ENCODE measurements at regions not wholly inside any gene's neighbourhood (a gene's known extent, or its start where the extent isn't known, plus 50 kb on each side); places are given as distances from the start of the nearest gene placed in this dataset.

DNA sequence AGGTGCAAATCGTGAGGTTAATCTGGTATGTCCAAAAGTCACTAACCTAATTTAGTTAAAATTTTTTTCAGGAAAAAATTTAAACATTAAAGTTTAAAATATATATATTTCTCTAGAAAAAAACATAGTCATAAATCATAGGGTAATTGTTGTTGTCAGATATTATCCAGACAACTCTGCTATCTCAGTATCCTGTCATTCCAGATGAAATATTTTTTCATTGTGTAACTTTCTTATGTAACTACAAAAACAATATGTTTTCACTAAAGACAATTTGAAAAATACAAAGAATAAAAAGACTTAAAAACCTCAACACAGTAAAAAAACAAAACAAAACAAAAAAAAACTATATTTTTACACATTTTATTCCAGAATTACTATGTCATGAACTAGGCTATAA, 57.6 kb downstream of the TENT5A start:
- Mint-ChIP-seq H3K27me3 (no peaks in the 10 kb centered on the region), H3K4me3 (no peak overlapping the region), H3K9me3 (no peaks in the 10 kb centered on the region), H3K27ac (no peak overlapping the region), H3K36me3 (ENCODE audit: low read depth) (no peaks in the 10 kb centered on the region), H3K4me1 (ENCODE audit: low read depth) (no peaks in the 10 kb centered on the region)
- no peak for DNase-seq

DNA sequence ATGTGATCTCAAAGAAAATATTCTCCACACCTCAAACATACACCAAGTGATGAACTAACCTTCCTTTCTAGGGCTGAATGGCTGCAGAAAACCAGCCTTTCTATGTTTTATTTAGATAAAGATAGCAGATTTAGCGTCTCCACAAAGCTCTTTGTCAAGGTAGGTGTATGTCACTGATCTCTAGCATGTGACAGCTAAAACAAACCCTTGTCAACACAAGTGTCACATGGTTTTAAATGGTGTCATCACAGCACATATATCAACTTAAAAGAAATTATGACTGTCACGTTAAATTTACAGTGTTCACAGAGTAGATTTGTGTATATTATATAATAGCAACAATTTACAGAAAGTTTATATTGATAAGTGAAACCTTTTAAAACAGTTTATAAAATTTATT, 58.3 kb downstream of the TENT5A start:
- H3K27ac Mint-ChIP-seq = no peak overlapping the region
- no peak for DNase-seq
- no peak overlapping the region for H3K4me3 Mint-ChIP-seq
- H3K27me3 Mint-ChIP-seq = no peaks in the 10 kb centered on the region
- H3K36me3 Mint-ChIP-seq (ENCODE audit: low read depth) = no peaks in the 10 kb centered on the region
- no peaks in the 10 kb centered on the region for H3K4me1 Mint-ChIP-seq (ENCODE audit: low read depth)
- no peaks in the 10 kb centered on the region for H3K9me3 Mint-ChIP-seq

DNA sequence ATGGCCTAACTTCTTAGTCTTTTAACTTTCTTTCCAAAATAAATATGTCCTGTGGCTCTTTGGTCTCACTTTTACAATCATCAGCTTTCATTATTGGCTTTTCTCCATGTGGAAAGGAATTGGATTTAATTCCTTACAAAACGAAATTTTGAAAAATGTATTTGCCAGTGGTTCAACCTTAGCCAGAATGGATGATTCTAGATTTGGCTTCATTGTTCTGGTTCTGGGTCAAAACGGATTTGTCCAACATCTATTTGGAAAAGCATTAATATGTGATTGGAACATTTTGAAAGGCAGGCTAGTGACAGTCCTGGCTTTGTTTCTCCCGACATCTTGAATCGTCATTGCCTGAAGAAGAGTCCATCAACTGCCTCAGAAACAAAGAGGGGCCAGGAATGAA, 59.2 kb downstream of the TENT5A start:
- Mint-ChIP-seq H3K9me3 (no peaks in the 10 kb centered on the region), H3K36me3 (ENCODE audit: low read depth) (no peaks in the 10 kb centered on the region), H3K27me3 (no peaks in the 10 kb centered on the region), H3K27ac (no peak overlapping the region), H3K4me1 (ENCODE audit: low read depth) (no peaks in the 10 kb centered on the region), H3K4me3 (no peak overlapping the region)
- DNase-seq = no peak

DNA sequence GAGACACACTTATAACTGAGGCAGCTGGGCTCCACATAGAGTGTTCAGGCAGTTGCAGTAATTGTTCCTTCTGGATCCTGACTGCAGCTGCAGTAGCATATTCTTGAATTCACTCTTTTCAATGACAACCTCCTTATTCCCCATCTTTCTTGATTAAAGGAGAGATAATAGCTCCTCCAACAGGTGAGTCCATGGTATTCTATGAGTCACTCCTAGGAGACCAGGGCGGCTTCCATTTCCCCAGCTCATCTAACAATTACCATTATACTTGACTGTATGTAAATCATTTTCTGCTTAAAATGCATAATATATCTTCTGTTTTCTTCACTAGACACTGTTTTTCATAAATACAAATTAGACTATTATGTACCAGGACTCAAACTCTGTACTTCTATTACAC, 62.4 kb downstream of the TENT5A start:
- Mint-ChIP-seq H3K9me3 (no peaks in the 10 kb centered on the region), H3K4me1 (ENCODE audit: low read depth) (no peaks in the 10 kb centered on the region), H3K36me3 (ENCODE audit: low read depth) (no peaks in the 10 kb centered on the region)

DNA sequence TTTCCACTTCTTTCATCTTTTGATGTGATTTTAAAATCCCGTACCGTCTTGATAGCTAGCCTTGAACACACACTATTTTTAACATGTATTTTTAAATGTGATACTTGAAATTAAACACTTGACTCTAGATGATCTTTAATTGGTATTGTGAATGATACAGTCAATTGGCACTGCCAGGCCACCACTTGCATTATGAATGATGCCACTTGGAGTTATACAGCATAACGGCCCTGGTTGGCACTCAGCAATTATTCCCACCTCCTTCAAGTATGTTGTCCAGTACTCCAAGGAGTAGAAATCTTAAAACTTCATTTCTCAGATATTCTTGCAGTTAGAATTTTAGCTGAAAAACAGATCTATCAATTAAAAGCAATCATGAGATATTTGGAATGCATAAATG, 62.9 kb downstream of the TENT5A start:
- Mint-ChIP-seq H3K27ac (no peak overlapping the region), H3K4me3 (no peak overlapping the region), H3K9me3 (no peaks in the 10 kb centered on the region), H3K27me3 (no peaks in the 10 kb centered on the region), H3K36me3 (ENCODE audit: low read depth) (no peaks in the 10 kb centered on the region), H3K4me1 (ENCODE audit: low read depth) (no peaks in the 10 kb centered on the region)
- no peak for DNase-seq

More for the DNA sequence above, 62.4 kb downstream of the TENT5A start:
- H3K27me3 Mint-ChIP-seq = no peaks in the 10 kb centered on the region
- no peak overlapping the region for H3K4me3 Mint-ChIP-seq
- no peak for DNase-seq
- H3K27ac Mint-ChIP-seq = no peak overlapping the region

DNA sequence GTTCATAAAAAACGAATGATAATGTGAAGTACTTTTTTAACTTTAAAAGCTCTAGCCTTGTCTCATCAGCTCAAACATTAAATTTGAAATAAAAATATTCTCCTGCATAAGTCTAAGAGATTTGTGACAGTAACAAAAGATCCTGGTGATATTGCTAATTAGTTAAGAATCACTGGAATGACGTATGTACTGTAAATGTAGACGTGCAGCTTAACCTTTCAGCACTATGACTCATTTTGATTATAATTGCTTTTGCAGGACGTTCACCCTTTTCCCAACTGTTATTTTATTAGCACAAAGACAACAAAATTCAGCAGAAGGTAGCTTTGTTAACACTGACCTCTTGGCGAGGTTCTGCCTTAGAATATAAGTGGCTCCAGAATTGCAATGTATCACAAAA, 68.6 kb downstream of the TENT5A start:
- Mint-ChIP-seq H3K36me3 (ENCODE audit: low read depth) (no peaks in the 10 kb centered on the region), H3K9me3 (no peaks in the 10 kb centered on the region), H3K27ac (no peak overlapping the region), H3K4me1 (ENCODE audit: low read depth) (no peaks in the 10 kb centered on the region), H3K27me3 (no peaks in the 10 kb centered on the region), H3K4me3 (no peak overlapping the region)
- DNase-seq = no peak

DNA sequence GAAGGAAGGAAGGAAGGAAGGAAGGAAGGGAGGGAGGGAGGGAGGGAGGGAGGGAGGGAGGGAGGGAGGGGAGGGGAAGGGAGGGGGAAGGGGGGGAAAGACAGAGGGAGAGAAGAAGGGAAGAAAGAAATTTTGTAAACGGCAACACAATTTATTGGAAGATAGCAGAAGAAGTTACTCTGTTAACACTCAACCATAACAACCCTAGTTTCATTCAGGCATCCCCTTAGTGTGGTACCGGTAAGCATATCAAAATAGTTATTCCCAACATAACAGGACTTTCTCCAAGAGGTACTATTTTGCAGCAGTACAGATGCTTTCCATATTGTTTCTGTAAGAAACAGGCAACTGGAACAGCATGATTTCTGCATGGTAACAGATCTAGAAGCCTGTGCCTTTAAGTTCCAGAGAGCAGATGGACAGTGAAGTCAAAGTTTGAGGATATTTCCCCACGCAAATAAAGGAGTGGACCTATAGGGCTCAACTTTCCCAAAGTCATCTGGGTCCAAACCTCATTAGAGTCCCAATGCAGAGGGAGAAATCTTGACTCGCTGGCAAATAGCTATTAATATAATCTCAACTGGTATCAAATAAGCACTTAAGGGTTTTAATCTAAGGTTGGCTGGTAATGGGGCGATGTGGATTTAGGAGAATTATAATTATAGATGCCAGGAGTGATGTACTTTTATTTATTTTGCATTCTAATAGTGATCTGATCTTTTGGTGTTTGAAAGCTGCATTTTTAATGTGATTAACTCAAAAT, 69.4 kb downstream of the TENT5A start:
- DNase-seq = no peak
- H3K36me3 Mint-ChIP-seq (ENCODE audit: low read depth) = no peaks in the 10 kb centered on the region
- no peaks in the 10 kb centered on the region for H3K4me1 Mint-ChIP-seq (ENCODE audit: low read depth)
- no peak overlapping the region for H3K4me3 Mint-ChIP-seq
- H3K9me3 Mint-ChIP-seq = no peaks in the 10 kb centered on the region
- no peaks in the 10 kb centered on the region for H3K27me3 Mint-ChIP-seq
- H3K27ac Mint-ChIP-seq = no peak overlapping the region

DNA sequence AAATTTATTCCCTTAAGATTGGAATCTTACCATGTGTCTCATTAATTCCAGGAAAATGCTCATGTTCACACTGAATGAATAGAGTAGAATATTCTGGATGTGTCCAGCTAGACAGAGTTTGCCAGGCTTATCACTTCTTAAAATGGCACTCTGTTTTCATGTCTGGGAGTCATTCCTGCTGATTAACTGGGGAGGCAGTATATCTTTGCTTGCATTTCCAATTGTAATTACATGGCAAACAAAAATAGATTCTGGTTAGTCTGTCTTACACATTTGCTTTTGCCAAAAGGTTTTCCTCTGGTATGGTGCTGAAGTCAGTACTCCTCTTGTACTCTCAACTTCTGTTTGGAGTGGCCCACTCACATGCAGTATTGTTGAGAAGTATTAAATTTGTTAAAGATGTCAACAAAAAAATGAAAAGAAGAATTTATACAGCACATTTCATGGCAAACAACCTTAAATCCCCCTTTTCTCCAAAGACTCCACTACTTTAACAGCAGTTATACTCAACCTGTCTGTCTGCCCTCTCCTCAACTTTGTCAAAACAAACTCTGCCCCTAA, 70.2 kb downstream of the TENT5A start:
- no peaks in the 10 kb centered on the region for H3K4me1 Mint-ChIP-seq (ENCODE audit: low read depth)
- H3K36me3 Mint-ChIP-seq (ENCODE audit: low read depth) = no peaks in the 10 kb centered on the region
- no peak for DNase-seq
- H3K9me3 Mint-ChIP-seq = no peaks in the 10 kb centered on the region
- H3K4me3 Mint-ChIP-seq = no peak overlapping the region
- H3K27me3 Mint-ChIP-seq = no peaks in the 10 kb centered on the region
- H3K27ac Mint-ChIP-seq = no peak overlapping the region

DNA sequence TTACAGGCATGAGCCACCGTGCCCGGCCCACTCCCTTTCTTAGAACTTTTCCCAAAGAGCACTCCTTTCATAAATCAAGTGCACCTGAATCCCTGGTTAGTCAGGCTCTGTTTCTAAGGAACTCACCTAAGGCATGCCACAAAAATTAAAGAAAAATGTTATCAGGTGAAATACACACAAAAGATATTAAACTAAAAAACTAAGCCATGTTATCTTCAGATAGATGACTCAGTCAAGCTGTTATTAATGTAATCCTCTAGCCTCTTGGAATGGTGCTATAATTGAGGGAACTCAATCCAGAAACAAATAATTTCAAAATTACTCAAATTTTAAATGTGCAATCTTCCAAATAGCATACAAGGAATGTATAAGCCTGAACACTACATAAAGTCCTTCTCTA, 83.0 kb downstream of the TENT5A start:
- Mint-ChIP-seq H3K4me1 (ENCODE audit: low read depth) (no peaks in the 10 kb centered on the region), H3K9me3 (peaks cover 2% of the 10 kb centered on the region), H3K36me3 (ENCODE audit: low read depth) (no peaks in the 10 kb centered on the region), H3K4me3 (no peak overlapping the region), H3K27ac (no peak overlapping the region), H3K27me3 (no peaks in the 10 kb centered on the region)
- DNase-seq = no peak

DNA sequence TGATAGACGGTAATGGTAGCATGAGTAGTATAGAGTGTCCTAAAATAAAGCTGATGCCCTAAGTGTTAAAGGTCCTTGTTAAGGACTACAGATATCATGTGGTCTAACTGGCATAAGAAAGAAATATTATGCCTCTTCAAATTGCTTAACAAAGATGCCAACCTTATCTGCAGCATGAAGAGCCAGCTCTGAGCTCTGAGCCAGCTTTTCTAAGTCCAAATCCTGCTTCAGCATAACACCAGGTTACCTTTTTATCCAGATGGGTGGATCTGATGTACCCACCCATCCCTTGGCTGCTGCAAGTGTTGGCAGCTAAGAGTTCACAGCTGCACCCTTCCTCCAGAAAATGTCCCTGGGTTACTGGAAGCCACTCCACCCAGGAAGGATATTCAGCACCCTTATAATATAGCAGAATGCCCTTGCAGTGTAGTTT, 83.8 kb downstream of the TENT5A start:
- no peaks in the 10 kb centered on the region for H3K27me3 Mint-ChIP-seq
- H3K9me3 Mint-ChIP-seq = peaks cover 2% of the 10 kb centered on the region
- no peak overlapping the region for H3K27ac Mint-ChIP-seq
- H3K4me1 Mint-ChIP-seq (ENCODE audit: low read depth) = no peaks in the 10 kb centered on the region
- no peaks in the 10 kb centered on the region for H3K36me3 Mint-ChIP-seq (ENCODE audit: low read depth)
- H3K4me3 Mint-ChIP-seq = no peak overlapping the region
- no peak for DNase-seq

DNA sequence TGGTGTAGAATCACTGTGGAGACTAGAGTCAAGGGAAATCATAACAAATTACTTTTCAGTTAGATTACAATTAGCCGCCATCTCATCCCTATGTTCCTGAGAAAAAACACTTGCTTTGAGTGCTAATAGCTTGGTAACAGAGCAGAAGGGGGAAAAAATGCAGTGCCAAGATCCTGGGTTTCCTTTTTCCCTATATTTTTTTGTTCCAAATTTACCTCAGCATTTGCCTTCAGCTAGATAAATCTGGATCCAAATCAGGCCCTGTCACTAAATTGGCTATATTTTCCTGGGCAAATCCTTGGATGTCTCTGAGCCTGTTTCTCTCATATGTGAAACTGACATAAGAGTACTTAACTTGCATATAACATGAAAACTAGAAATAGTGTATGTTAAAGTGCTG, 86.0 kb downstream of the TENT5A start:
- Mint-ChIP-seq H3K27ac (no peak overlapping the region), H3K9me3 (peaks cover 2% of the 10 kb centered on the region), H3K36me3 (ENCODE audit: low read depth) (no peaks in the 10 kb centered on the region), H3K4me1 (ENCODE audit: low read depth) (no peaks in the 10 kb centered on the region), H3K4me3 (no peak overlapping the region), H3K27me3 (no peaks in the 10 kb centered on the region)
- DNase-seq = no peak

DNA sequence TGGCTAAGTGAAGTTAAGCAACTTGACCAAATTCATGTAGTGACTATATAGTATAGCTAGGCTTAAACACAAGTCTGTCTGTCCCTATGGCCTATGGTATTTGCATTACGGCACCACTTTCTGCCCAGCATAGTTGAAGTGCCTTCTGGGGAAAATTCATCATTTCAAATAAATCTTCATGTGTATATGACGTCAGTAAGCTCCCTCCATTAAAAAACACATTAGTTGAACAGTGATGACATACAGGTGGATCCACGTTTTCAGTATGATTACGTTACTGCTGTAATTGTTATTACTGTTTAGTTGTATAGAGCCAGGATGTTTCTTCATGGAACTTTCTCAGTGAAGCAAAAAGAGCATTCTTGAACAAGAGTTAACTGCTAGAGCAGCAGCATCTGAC, 96.2 kb downstream of the TENT5A start:
- no peak overlapping the region for H3K4me3 Mint-ChIP-seq
- H3K36me3 Mint-ChIP-seq (ENCODE audit: low read depth) = no peaks in the 10 kb centered on the region
- DNase-seq = no peak
- no peaks in the 10 kb centered on the region for H3K9me3 Mint-ChIP-seq
- H3K27me3 Mint-ChIP-seq = no peaks in the 10 kb centered on the region
- no peaks in the 10 kb centered on the region for H3K4me1 Mint-ChIP-seq (ENCODE audit: low read depth)
- no peak overlapping the region for H3K27ac Mint-ChIP-seq

DNA sequence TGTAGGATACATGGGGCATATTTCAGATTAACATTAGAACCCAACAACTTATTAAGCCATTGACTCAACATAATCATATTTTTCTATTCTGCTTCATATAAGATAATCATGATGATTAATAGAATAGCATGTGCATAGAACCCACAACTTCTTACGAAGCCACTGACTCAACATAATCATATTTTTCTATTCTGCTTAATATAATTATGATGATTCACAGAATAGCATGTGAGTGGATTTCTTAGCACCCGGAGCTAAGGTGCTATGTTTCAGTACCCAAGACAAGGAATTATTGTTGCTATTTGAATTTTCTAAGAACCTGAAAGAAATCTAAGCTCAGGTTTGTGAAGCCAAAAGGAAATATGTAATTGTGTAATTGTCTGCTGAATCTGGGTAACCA, 96.8 kb downstream of the TENT5A start:
- Mint-ChIP-seq H3K9me3 (no peaks in the 10 kb centered on the region), H3K27ac (no peak overlapping the region), H3K4me3 (no peak overlapping the region), H3K27me3 (no peaks in the 10 kb centered on the region), H3K36me3 (ENCODE audit: low read depth) (no peaks in the 10 kb centered on the region), H3K4me1 (ENCODE audit: low read depth) (no peaks in the 10 kb centered on the region)
- no peak for DNase-seq

DNA sequence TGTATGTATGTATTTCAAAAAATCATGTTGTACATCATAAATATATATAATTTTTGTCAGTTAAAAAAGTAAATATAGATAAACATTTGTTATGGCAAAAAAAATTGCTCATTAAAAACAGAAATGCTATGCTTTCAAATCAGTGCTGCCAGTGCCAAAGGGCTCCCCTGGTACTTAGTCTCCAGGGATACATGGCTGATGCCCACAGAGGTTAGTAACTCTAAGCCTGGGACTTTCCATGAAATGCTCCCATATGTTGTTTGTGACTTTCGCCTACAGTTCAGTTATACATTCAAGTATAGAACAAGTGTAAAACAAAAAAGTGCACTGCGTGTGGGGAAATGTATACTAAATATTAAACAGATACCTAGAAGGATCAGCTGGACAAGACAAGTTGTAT, 104.0 kb downstream of the TENT5A start:
- Mint-ChIP-seq H3K36me3 (ENCODE audit: low read depth) (no peaks in the 10 kb centered on the region), H3K4me3 (no peak overlapping the region)

DNA sequence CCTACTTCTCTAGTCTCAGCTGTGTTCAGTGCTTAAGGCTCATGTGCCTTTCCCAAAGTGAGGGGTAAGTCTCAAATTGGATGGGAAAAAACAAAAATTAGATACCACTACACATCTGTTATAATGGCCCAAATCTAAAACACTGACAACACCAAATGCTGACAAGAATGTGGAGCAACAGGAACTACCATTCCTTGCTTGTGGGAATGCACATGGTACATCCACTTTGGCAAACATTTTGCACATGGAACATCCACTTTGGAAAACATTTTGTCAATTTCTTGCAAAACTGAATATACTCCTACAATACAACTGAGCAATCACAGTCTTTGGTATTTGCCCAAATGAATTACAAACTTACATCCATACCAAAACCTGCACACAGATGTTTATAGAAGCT, 109.3 kb downstream of the TENT5A start:
- Mint-ChIP-seq H3K4me3 (no peak overlapping the region), H3K4me1 (ENCODE audit: low read depth) (no peaks in the 10 kb centered on the region), H3K27ac (no peak overlapping the region), H3K9me3 (peaks cover 14% of the 10 kb centered on the region), H3K36me3 (ENCODE audit: low read depth) (no peaks in the 10 kb centered on the region), H3K27me3 (no peaks in the 10 kb centered on the region)
- no peak for DNase-seq

More for the DNA sequence above, 104.0 kb downstream of the TENT5A start:
- no peak for DNase-seq
- H3K4me1 Mint-ChIP-seq (ENCODE audit: low read depth) = no peaks in the 10 kb centered on the region
- no peak overlapping the region for H3K27ac Mint-ChIP-seq
- no peaks in the 10 kb centered on the region for H3K9me3 Mint-ChIP-seq
- no peaks in the 10 kb centered on the region for H3K27me3 Mint-ChIP-seq

DNA sequence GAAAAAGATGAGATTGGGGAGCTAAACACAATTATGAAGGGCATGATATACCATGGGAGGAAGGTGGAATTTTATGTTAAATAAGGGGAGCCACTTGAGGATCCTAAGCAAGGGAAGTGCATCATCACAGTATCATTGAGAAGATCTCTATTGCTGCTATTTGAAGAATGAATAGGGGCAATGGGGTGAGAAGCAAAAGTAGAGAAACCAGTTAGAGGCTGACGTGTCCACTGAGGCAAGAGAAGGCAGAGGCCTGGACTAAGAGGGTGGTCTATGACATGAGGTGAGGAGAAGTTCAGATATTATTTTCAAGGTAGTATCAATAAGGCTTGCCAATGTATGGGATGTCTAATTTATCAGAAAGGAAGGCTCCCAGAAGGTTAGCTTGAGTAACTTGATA, 111.6 kb downstream of the TENT5A start:
- Mint-ChIP-seq H3K4me3 (no peak overlapping the region), H3K4me1 (ENCODE audit: low read depth) (no peaks in the 10 kb centered on the region), H3K27ac (no peak overlapping the region), H3K9me3 (peaks cover 14% of the 10 kb centered on the region), H3K27me3 (no peaks in the 10 kb centered on the region), H3K36me3 (ENCODE audit: low read depth) (no peaks in the 10 kb centered on the region)
- no peak for DNase-seq

Measured in activated T-cell treated with anti-CD3 and anti-CD28 coated beads, Interleukin-2, amount 50 U/mL, for 24 hours (primary cell).